ENCODE measurements at regions not wholly inside any gene's neighbourhood (a gene's known extent, or its start where the extent isn't known, plus 50 kb on each side); places are given as distances from the start of the nearest gene placed in this dataset.
"Not testable (repeated sequence)": the region's sequence is repeated elsewhere in the genome, so short reads cannot be mapped to it uniquely, and the experiment has no call there.

DNA sequence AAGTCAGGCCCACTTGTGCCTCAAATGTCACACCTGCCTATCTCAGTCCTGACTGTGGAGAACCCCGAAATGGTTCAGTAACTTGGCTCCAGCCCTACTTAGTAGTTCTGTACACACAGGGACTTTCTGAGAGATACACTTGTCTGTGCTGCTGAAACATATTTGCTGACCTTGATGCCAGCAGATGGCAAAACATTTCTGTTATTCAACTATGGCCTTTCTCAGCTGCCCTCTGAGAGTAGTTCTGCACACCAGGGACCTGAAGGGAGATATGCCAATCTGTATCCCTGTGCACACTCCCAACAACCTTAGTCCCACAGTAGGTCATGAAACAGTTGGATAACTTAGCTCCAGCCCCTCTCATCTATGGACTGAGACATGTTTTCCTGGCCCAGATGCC lies 1651.5 kb downstream of the LRRC4C start:
- no peak for ATAC-seq

DNA sequence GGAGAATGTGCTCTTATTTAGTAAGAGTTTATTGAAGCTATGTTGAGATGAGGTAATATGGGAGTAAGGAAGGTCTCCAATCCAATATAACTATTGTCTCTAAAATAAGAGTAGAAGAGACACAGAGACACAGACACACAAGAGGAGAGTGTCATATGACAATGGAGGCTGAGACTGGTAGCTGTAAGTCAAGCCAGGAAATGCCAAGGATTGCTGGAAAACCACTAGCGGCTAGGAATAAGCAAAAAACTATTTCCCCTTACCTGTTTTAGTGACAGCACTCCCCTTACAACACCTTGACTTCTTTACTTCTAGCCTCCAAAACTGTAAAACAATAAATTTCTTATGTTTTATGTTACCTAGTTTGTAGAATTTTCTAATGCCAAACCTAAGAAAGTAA lies 1652.8 kb downstream of the LRRC4C start:
- no peak for ATAC-seq

GRCh38 chr11:39804271-39804670 lies 1655.2 kb downstream of the LRRC4C start:
- ATAC-seq: no peak

DNA sequence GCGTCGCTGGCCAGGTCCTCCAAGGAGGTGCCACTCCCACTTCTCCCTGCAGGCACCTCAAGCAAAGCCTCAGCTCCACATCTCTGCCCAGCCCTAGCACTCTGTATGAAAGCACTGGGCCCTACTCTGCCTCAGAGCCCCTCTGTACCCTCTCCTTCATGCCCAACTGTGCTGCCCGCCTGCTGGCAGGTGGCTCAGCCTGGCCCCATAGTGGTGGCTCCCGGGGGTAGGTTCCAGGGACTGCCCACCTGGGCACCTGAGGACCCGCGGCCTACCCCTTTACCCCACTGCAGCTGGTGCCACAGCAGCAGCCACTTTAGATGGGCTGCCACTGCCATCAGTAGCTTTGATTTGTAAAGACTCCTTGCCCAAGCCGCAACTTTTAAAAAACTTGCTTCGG lies 1672.8 kb downstream of the LRRC4C start:
- ATAC-seq: no peak

DNA sequence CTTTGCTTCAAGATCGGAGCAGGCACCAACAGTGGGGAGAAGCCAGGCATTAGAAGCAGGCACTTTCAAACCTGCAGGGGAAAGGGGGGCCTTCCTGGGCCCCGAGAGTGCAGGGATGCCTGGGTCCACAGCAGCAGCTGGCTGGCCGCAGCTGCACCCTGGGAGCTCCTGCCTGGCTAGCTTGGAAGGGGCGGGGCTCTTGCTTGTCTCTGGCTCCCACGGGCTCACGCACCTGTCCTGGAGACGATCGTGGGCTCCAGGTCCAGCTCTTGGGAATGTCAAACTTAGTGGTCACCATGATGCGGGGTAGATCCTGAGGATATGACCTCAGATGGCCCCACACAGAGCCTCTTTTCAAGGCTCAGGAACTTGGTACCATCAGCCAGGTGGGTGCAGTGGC lies 1673.2 kb downstream of the LRRC4C start:
- ATAC-seq: no peak

GRCh38 chr11:39784873-39785272 lies 1674.6 kb downstream of the LRRC4C start:
- no peak for ATAC-seq

DNA sequence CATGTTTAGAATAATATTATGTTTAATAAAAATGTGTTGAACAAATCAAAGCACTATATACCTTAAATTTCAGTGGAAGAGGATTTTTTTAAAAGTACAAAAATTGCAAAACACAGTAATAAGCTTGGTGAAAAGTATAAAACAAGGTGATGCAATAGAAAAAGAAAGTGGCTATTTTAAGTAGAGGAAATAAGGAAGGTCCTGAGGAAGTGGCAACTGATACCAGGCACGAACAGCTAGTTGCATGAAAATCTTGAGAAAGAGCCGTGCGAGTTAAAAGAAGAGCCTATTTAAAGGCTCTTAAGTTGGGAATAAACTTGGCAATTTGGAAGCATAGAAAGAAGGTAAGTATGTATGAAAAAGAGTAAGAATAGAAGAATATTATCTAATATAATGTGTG lies 1679.3 kb downstream of the LRRC4C start:
- ATAC-seq: no peak

DNA sequence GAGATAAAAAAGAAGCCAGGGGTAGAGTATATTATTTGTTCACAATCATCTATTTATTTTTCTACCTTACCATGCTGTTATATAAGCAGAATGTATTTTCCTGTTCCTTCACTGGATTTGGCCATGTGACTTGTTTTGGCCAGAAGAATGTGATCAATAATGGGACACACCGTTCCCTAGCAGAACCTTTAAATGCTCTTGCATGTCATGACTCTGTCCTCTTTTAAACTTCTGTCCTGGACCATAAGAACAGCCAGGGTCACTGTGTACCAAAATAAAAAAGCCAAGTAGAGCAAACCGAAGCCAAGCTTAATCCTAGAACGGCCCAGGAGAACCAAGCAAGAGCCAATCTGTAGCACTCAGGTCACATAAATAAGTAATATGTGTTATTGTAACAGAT lies 1682.4 kb downstream of the LRRC4C start:
- no peak for ATAC-seq

GRCh38 chr11:39772525-39773137 lies 1686.8 kb downstream of the LRRC4C start:
- ATAC-seq: no peak

GRCh38 chr11:39768214-39768613 lies 1691.2 kb downstream of the LRRC4C start:
- no peak for ATAC-seq

- no peak for ATAC-seq
Observed at GRCh38 chr11:39745401-39745800, 1714.1 kb downstream of the LRRC4C start.

- no peak for ATAC-seq
Observed at GRCh38 chr11:39741066-39741465, 1718.4 kb downstream of the LRRC4C start.

- ATAC-seq: not testable (repeated sequence)
Observed at GRCh38 chr11:39736351-39736750, 1723.1 kb downstream of the LRRC4C start.

DNA sequence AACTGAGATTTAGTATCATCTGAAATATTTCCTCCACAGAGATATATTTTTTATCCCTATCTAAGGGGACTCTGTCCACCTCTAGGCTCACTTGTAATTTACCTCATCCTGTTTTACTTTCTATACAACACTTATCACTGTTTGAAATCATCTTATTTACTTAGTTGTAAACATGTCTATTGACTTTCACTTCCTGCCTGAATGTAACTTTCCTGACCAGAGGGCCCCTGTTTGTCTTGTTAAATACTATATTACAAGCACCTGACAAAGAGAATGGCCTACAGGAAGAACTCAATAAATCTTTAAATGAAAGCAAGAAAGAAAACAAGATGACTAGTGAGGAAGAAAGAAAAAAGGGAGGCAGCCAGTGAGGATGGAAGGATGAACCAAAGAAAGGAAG lies 1727.5 kb downstream of the LRRC4C start:
- ATAC-seq: no peak

DNA sequence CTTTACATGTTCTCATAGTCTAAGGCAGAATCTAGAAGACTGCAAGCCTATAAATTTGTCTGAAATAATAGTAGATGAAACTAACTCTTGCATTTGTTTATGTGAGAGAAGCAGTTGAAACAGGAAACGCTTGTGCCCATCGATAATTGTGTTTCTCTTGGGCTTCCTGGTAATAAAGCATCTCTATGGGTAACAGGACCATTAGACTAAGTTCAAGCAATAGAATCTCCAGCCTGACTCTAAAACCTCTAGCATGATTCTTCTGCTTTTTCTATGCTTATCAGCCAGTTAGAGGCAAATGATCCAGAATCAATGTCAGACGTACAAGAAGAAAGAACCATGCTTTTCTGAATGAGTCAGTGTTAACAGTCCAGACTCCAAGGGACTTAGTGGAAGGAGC lies 1734.4 kb downstream of the LRRC4C start:
- ATAC-seq: no peak

- ATAC-seq: no peak
Observed at GRCh38 chr11:39724404-39724803, 1735.0 kb downstream of the LRRC4C start.

GRCh38 chr11:39712581-39712980 lies 1746.9 kb downstream of the LRRC4C start:
- no peak for ATAC-seq

- ATAC-seq: no peak
Observed at GRCh38 chr11:39690856-39691255, 1768.6 kb downstream of the LRRC4C start.

GRCh38 chr11:39683951-39684554 lies 1775.4 kb downstream of the LRRC4C start:
- no peak for ATAC-seq

GRCh38 chr11:39683288-39683950 lies 1776.0 kb downstream of the LRRC4C start:
- no peak for ATAC-seq

DNA sequence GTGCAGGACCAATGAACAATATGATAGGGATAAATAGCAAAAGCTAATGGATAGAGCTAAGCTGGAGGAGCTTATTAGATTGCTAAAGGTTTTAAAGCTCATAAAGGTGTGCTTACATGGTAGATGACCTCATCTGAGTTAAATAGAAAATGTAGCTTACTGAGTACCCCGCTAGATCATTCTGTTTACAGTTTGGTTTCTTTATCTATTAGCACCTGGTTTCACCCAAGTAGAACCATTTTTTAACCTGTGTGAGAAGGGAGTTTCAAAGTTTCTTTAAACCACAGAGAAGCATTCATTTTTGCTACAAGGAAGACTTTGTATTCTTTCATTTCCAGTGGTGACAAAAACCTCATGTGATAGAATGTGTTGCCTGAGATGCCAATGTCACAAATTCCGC lies 1778.0 kb downstream of the LRRC4C start:
- no peak for ATAC-seq

GRCh38 chr11:39678996-39679395 lies 1780.5 kb downstream of the LRRC4C start:
- ATAC-seq: no peak

- ATAC-seq: no peak
Observed at GRCh38 chr11:39675171-39675570, 1784.3 kb downstream of the LRRC4C start.

- no peak for ATAC-seq
Observed at GRCh38 chr11:39674761-39675160, 1784.7 kb downstream of the LRRC4C start.
